RWPE2 (cell line): ENCODE measurements at regions not wholly inside any gene's neighbourhood (a gene's known extent, or its start where the extent isn't known, plus 50 kb on each side); places are given as distances from the start of the nearest gene placed in this dataset.

Experiments
- ATAC-seq: fragments of 200-7000 bp; cut with Tn5 transposase; 3 replicates; pipeline ENCODE4 v1.9.1; 2021; ENCODE audit warnings: low read depth
- DNase-seq: peaks from one replicate; pipeline ENCODE4 v3.0.0-alpha.2; 2020; ENCODE audit warnings: low spot score
- H3K27ac ChIP-seq: fragments of 450-650 bp; 2 replicates; pipeline ENCODE4 v1.5.1; 2017; ENCODE audit warnings: mild to moderate bottlenecking; ENCODE audit not compliant: poor library complexity, severe bottlenecking
- H3K27me3 ChIP-seq: fragments of 250-450 bp; sonication (Bioruptor Pico); 2 replicates; pipeline ENCODE4 v1.5.1; 2021; ENCODE audit warnings: mild to moderate bottlenecking, moderate library complexity; ENCODE audit not compliant: insufficient read depth, poor library complexity, severe bottlenecking
- H3K36me3 ChIP-seq: fragments of 250-450 bp; sonication (Bioruptor Pico); 2 replicates; pipeline ENCODE4 v1.5.1; 2020; ENCODE audit warnings: low read depth, mild to moderate bottlenecking, moderate library complexity
- H3K4me1 ChIP-seq: fragments of 250-450 bp; sonication (Bioruptor Pico); 2 replicates; pipeline ENCODE4 v1.5.1; 2021; ENCODE audit warnings: mild to moderate bottlenecking, moderate library complexity; ENCODE audit not compliant: insufficient read depth, poor library complexity, severe bottlenecking
- H3K4me3 ChIP-seq: fragments of 250-450 bp; sonication (Bioruptor Pico); 2 replicates; pipeline ENCODE4 v1.5.1; 2021; ENCODE audit warnings: mild to moderate bottlenecking, moderate library complexity; ENCODE audit not compliant: severe bottlenecking
- H3K9me3 ChIP-seq: fragments of 250-450 bp; sonication (Bioruptor Pico); 2 replicates; pipeline ENCODE4 v1.5.1; 2021; ENCODE audit warnings: mild to moderate bottlenecking, moderate library complexity; ENCODE audit not compliant: severe bottlenecking
- TF ChIP-seq, protein P1 (sequence below): fragments of 450-650 bp; IDR thresholded peaks from one replicate; pipeline ENCODE4 v1.5.1; 2017; ENCODE audit warnings: mild to moderate bottlenecking, moderate library complexity; ENCODE audit not compliant: poor library complexity, severe bottlenecking

DNA sequence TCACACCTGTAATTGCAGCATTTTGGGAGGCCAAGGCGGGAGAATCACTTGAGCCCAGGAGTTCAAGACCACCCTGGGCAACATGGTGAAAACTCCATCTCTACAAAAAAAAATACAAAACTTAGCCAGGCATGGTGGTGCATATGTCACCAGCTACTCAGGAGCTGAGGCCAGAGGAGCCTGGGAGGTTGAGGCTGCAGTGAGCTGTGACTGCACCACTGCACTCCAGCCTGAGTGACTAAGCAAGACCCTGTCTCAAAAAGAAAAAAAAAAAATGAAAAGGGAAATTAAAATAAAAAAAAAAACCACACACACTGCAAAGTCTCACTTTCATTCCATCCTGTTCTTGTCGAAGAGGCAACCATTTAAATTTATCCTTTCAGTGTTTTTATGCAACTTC is 100.8 kb upstream of the PIAS1 start:
- H3K9me3 ChIP-seq = no peaks in the 10 kb centered on the region
- H3K27me3 ChIP-seq = no peaks in the 10 kb centered on the region
- TF ChIP-seq, protein P1, sequence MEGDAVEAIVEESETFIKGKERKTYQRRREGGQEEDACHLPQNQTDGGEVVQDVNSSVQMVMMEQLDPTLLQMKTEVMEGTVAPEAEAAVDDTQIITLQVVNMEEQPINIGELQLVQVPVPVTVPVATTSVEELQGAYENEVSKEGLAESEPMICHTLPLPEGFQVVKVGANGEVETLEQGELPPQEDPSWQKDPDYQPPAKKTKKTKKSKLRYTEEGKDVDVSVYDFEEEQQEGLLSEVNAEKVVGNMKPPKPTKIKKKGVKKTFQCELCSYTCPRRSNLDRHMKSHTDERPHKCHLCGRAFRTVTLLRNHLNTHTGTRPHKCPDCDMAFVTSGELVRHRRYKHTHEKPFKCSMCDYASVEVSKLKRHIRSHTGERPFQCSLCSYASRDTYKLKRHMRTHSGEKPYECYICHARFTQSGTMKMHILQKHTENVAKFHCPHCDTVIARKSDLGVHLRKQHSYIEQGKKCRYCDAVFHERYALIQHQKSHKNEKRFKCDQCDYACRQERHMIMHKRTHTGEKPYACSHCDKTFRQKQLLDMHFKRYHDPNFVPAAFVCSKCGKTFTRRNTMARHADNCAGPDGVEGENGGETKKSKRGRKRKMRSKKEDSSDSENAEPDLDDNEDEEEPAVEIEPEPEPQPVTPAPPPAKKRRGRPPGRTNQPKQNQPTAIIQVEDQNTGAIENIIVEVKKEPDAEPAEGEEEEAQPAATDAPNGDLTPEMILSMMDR = no peak
- H3K4me3 ChIP-seq = no peak overlapping the region
- no peak overlapping the region for H3K27ac ChIP-seq
- ATAC-seq (no peak), DNase-seq (no peak)
- peaks cover 12% of the 10 kb centered on the region for H3K4me1 ChIP-seq
- H3K36me3 ChIP-seq = no peaks in the 10 kb centered on the region

DNA sequence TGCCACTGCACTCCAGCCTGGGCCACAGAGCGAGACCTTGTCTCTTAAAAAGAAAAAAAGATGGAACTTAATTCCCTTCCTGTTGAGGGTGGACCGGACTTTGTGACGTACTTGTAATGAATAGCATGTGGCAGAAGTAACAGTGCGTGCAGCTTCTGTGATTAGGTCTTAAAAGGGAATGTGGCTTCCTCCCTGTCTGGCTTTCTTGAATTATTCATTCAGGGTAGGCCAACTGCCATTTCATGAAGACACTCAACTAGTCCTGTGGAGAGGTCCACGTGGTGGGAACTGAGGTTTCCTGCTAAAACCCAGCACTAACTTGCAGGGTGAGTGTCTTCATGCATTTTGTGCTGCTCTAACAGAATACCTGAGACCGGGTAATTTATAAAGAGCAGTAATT is 98.9 kb upstream of the PIAS1 start:
- no peak for DNase-seq
- no peaks in the 10 kb centered on the region for H3K27me3 ChIP-seq
- H3K4me1 ChIP-seq = peaks cover 12% of the 10 kb centered on the region
- H3K9me3 ChIP-seq = no peaks in the 10 kb centered on the region
- H3K36me3 ChIP-seq = no peaks in the 10 kb centered on the region
- TF ChIP-seq, protein P1 = no peak
- peak overlapping the region; percentile 53 for H3K27ac ChIP-seq
- H3K4me3 ChIP-seq = no peak overlapping the region
- ATAC-seq = no peak

DNA sequence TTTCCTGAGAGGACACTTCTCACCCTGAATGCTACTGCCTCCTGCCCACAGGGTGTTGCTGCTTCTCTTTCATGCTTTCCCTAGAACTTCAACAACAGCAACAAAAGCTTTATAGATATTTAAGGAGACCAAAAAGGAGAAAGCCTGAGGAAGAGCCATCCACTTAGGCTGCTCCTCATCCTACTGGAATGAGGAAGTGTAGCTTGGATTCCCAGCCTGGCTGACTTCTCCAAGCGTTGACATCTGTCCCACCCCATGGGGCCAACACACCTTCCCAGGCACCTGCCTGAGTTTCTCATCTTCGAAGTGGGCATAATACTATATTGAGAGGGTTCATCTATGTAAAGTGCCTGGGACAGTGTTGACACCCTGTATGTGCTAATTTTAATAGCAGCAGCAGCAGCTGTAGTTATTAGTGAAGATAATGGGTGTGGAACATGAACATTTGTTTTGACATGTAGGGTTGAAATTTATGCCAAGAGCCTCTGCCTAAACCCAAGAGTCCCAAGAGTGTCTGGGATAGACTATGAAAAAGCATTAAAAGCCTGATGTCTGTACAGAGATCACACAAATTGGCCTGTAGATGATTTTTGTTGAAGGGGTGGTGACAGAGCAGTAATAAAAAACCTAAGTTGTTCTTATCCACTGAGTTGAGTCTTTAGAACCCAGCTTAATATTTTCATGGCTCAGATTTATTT is 96.5 kb upstream of the PIAS1 start:
- no peak for DNase-seq
- no peaks in the 10 kb centered on the region for H3K9me3 ChIP-seq
- TF ChIP-seq, protein P1 = no peak

DNA sequence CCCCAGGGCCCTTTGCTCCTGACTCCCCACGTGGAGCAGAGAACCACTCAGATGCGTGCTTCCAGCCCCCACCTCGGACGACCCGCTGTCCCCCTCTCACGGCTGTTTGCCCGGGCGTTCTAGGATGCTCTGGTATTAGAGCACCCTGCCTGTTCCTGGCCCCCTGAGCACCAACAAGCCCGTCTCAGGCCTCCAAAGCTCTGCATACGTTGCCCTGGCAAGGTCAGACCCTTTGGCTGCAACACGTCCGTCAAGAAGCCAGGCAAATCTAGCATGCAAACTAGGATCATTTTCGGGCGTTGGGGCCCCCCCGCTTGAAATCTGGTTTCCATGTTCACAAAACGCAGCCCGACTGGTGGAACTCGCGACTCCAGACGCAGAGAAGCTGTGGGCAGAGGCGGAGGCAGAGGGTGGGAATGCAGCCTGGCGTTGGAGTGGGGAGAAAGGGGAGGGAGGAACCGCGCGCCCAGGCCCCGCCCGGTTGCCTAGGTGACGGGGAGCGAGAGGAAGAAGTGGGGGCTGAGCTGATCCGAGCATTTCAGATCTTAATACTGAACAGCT is 86.2 kb upstream of the PIAS1 start:
- DNase-seq (peak; percentile 75), ATAC-seq (peak; percentile 93)
- H3K4me3 ChIP-seq = peak overlapping the region; percentile 9
- no peaks in the 10 kb centered on the region for H3K4me1 ChIP-seq
- TF ChIP-seq, protein P1 = no peak
- peaks cover 5% of the 10 kb centered on the region for H3K27me3 ChIP-seq
- H3K36me3 ChIP-seq = no peaks in the 10 kb centered on the region
- no peak overlapping the region for H3K27ac ChIP-seq
- no peaks in the 10 kb centered on the region for H3K9me3 ChIP-seq

More for the DNA sequence above, 96.5 kb upstream of the PIAS1 start:
- peaks cover 22% of the 10 kb centered on the region for H3K4me1 ChIP-seq
- H3K4me3 ChIP-seq = no peak overlapping the region
- no peak for ATAC-seq
- no peak overlapping the region for H3K27ac ChIP-seq
- H3K36me3 ChIP-seq = no peaks in the 10 kb centered on the region
- H3K27me3 ChIP-seq = no peaks in the 10 kb centered on the region

DNA sequence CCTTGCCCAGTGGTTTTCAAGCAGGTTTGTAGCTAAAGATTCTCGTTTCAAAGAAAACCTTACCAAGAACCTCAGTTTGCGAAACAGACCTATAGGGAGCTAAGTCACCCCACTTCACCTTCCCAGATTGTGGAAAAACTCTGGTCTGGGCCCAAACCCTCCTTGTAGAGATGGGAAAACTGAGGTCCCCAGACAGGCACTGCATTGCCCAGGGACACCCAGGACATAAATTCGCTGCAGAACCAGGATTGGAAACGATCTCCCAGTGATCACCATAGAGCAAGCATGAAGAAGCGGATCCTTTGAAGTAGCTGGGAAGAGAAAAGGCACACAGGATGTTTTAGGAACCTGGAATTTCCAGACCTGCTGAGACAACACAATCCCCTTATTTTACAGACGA is 85.6 kb upstream of the PIAS1 start:
- peak overlapping the region; percentile 9 for H3K4me3 ChIP-seq

More for the DNA sequence above, 85.6 kb upstream of the PIAS1 start:
- DNase-seq (no peak), ATAC-seq (no peak)
- H3K27me3 ChIP-seq = peaks cover 5% of the 10 kb centered on the region
- H3K9me3 ChIP-seq = no peaks in the 10 kb centered on the region
- H3K36me3 ChIP-seq = no peaks in the 10 kb centered on the region
- H3K4me1 ChIP-seq = no peaks in the 10 kb centered on the region
- TF ChIP-seq, protein P1 = no peak
- no peak overlapping the region for H3K27ac ChIP-seq
